HG03457 (cell line): ENCODE measurements at regions not wholly inside any gene's neighbourhood (a gene's known extent, or its start where the extent isn't known, plus 50 kb on each side); places are given as distances from the start of the nearest gene placed in this dataset.

Experiments used
- ATAC-seq: cut with Tn5 transposase; IDR thresholded peaks from one replicate; pipeline ENCODE4 v1.9.1; 2021; ENCODE audit warnings: moderate number of reproducible peaks; ENCODE audit not compliant: unreplicated experiment

DNA sequence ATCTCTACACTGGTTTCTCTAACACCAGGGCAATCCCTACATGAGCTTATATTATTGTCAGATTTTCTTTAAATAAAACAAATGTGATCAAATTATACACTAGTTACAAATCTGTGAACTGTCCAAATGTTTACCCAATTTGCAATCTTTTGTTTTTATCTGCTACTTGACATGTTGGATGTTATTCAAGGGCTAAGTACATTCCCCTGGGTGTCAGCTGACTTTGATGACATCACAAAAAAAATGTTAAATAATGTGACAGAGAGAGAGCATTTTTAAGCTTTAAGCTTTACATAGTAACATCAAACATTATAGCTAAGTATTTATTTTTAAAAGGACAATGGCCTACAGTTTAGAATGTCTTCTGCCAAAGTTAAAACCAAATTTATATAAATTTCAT is 431.3 kb upstream of the PKN2 start:
- ATAC-seq: no peak

DNA sequence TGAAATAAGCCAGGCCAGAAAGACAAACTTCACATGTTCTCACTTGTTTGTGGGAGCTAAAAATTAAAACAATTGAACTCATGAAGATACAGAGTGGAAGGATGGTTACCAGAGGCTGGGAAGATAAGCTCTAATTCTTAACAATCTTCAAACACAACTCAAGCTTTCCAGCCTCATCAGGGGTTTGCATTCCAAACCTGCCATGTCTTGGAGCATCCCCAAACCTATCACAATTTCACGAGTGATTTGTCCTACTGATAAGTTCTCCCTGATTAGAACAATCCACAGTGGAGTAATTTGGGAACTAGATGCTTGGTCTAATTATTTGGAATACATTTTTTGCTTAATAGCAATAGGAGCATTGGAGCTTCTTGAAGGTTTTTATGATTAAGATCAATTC is 418.5 kb upstream of the PKN2 start:
- no peak for ATAC-seq

DNA sequence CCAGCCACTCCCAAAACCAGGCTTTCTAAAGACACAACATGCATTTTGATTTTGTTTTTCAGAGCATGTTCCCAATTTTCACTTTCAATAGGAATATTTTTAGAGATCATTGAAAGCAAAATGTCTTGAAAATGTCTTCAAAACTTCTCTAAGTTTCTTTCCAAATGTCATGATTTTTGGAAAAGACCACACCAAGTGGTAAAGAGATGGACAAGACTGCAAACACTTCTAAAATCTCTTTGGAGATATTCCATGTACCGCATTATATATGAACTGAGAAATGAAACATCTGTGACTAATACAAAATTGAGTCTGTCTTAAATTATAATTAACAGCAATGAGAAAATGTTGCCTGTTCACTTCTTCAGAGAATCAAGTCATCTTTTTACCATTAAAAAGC is 418.0 kb upstream of the PKN2 start:
- ATAC-seq: no peak

DNA sequence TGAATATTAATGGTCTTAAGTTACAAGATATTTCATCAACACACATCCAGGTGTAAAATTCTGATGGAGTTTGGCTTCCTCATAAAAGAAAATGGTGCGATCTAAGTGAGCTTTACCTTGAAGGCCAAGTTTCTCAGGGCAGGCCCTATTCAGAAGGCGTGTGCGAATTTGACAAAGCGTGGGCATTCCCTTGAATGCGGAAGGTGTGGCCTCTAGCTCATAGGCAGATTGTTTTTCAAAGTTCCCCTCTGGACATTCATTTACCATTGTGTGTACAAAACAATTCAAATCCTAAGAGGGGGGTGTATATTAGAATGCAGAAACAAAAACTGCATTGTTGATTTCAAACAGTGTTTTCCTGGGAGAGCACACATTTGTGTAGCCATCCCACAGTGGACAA is 411.9 kb upstream of the PKN2 start:
- no peak for ATAC-seq

DNA sequence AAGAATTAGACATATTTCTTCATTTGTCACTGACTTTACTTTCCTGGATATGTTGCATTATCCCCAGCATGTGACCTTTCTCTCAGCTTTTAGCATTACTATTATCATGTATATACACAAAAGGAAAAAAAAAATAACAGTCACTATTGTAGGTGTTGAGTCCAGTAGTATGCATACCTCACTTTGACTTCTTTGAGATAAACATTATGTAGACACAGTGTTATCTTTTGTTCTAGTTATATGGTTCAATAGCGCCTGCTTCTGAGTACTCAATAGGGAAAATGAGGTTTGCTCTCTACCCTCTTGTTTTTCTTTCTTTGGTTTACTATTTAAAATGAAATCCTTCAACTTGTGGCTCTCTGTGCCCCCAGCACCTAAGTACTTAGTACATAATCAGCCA is 409.6 kb upstream of the PKN2 start:
- ATAC-seq: no peak

DNA sequence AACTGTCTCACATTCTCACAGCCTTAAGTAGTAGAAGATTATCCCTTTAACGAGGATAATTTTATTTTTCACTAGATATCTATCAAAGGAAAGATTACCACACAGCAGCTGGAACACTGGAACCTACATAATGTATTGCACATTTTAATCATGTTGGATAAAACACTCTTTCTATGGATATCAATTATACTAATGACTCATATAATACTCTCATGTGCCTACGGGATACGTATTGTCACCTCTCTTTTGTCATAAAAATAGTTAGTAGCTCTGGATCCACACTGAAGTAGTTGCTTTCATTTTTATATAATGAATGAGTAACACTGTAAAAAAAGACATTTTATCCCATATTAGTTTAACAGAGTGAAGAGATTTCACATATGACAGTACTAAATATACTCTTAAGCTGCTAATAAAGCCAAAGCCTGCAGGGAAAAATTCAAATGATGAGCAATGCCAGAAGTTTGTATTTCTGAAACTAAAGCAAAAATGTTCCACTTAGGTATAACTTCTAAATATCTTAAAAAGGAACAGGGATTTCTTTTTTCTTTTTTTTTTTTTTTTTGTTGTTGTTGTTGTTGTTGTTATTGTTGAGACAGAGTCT is 408.7 kb upstream of the PKN2 start:
- no peak for ATAC-seq

DNA sequence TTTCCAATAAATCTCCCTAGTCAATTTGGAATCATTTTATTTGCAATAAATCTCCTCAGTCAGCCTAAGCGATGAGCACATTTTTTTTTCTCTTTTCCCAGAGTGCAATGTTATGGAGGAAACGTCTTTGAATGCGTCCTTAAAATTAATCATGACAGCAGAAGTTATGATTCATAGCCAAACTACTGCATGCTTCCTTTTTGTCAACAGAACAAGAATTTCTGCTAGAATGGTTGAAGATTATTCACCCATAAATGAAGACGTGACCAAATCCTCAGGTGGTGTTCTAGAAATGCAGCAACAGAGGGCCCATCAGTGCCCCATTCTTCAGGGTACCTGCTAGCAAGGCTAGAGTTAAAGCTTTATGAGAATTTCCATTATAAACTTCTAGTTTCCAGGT is 407.9 kb upstream of the PKN2 start:
- ATAC-seq: no peak

DNA sequence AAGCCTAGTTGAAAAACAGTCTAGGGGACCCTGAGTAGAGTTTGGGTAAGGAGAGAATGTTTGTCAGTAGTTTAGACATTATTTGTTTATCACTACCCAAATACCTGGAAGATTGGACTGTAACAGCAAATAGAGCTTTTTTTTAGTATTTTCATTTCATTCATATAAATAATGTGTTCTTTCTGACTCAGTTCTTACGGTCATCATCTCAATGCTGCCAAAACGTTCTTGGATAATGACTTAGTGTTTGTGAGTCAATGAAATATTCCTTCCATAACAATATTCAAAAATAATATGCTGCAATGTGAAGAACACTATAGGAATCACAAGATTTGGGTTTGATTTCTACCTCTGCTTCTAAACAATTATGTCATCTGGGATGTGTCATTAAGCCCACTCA is 400.0 kb upstream of the PKN2 start:
- ATAC-seq: no peak

DNA sequence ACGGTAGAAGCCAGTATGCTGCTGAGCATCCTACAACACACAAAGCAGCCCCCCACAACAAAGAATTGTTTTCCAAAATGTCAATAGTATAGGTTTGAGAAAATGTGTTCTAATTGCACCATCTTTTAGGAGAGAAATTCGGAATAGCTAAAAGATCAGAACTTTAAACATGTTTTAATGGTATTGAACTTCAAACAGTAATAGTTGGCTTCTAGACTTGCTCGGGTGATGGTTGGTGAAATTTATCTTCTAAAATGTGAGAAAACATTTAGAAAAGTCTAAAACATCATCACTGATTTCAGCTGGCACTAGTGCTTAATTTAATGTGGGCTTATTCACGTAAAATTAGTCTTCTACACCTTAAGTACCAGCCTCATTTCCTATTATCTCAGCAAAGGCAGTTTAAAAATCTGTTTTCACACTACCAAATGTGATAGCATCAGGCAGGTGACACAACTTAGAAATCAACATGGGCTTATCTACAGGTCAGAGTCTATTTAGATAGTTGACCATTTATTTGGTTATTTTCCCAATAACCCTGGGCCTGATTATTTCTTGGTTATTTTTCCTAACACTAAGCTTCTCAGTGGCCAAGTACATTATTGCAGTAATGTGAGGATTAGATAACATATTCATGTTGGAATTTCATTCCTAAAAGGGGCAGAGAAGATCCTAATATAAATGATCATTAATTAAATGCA is 399.3 kb upstream of the PKN2 start:
- ATAC-seq: no peak

DNA sequence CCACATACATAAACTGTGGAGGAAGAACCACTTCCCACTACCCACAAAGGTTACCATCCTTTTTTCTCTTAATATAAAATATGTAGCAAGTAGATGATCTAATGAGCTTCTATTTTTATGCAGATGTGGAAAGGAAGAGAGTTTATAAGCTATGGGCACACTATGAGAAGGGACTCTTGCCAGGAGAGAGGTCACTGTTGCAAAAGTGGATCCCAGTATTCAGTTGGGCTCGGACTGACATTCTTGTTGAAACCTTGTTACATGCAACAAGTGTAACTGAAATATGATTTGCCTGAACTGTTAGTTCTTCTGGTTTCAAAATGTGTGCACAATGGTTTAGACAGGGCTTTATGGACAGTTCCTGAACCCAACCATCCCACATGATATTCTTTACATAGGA is 397.4 kb upstream of the PKN2 start:
- ATAC-seq: no peak

DNA sequence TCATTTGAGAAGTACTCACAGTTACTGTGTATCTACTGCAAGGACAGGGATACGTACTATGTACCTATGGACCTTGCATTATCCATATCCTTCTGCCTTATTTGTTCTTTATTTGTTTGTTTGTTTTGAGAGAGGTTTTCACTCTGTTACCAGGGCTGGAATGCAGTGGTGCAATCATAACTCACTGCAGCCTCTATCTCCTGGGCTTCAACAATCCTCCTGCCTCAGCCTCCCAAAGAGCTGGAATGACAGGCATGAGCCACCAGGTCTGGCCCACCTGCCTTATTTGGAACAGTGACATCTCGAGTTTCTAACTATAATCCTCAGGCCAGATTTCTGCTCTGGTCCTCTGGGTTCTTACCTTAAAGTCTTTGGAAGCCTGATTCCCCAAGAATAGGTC is 395.5 kb upstream of the PKN2 start:
- no peak for ATAC-seq

DNA sequence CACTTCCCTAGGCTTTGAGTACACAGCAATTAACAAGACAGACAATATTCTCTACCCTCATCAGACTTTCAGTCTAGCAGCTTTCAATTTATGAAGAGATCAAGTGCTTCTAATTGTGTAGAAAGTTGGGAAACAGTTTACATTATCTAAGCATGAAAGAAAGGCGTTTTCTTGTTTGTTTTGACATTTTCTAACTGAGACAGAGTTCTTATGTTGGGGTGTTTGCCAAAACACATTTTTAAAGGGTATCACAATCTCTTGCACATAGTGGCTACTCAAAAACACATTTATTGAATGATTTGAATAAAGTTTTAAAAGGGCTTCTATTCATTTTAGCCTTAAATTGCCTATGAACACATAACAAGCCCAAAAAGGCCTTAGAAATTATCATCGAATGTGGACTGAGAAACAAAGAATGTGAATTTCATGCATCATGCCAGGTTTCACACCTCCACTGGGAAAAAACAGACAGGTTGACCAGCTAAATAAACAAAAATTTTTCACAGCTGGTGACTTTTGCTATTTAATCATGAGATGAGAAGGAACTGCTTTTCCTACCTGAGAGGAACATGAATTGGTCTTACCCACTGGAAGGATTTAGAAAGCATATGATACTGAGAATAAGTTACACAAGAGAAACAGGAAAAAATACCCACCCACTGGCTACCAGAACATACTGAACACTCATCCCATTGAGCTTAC is 394.5 kb upstream of the PKN2 start:
- ATAC-seq: no peak

DNA sequence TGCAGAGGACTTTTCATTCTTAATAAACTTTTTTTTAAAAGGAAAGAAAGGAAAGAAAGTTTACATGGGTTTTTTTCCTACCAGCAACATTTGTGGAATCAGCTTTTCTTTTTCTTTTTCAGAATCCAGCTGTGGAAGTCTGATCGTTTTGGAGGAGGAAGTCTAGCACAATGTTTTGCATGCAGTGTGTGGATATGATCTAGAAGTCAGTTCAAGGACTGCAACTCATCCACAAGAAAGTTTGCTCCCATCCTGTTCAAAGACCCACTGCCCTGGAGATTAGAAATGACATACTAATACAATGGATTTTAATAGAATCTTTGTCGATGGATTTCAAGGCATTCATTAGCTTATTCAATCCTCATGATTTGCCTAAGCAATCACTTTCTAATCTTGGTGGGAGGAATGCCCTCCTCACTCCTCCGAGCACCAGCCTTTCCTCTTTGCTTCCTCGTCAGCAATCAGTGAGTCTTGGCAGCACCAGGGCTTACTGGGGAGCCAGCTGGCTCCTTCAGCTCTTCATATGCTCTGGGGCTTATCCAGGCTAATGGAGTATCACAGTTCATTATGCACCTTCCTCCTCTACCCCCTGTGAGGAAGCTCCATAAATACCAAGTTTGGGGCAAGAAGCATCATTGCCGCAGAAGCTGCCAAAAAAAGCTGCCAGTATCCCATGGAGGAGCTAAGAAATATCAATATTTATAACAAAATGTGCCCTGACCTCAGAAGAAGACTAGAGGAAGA is 392.3 kb upstream of the PKN2 start:
- ATAC-seq: no peak

DNA sequence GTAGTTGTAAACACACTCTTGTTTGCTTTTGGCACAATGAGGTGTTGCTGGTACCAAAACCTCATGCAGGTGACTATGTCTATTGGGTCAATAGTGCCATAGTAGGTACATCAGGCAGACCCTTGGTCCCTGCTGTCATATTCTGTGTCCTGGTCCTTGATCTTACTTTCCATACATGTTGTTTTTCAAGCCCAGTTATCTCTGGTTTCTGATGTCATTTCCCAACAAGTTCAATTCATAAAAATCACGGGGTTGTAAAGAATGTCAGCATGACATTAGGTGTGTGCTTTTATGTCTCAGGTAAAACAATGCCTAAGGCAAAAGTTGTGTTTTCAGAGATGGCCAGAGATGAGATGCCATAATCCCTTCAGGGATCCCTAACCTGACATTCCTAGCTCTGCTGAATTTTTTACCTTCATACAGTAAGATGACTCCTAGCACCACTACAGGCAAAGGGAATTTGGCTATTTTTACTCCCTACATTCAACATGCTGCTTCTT is 390.3 kb upstream of the PKN2 start:
- ATAC-seq: no peak

DNA sequence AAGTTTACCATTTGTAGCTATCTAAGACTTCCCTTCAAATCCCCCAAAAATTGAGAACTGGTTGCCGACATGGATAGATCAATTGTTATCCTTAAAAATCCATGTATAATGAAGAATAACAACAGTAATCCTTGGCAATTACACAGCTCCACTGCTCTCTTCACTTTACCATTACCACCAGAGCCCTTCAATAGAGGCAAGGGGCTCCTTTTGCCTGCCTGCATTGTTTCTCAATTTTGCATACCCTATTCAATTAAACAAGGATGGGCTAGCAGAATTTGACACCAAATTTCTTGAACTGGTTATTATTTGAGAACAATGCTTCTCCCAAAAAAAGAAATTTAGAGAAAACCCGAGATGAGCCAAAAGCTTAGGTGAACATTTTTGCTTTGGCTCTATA is 387.8 kb upstream of the PKN2 start:
- no peak for ATAC-seq

DNA sequence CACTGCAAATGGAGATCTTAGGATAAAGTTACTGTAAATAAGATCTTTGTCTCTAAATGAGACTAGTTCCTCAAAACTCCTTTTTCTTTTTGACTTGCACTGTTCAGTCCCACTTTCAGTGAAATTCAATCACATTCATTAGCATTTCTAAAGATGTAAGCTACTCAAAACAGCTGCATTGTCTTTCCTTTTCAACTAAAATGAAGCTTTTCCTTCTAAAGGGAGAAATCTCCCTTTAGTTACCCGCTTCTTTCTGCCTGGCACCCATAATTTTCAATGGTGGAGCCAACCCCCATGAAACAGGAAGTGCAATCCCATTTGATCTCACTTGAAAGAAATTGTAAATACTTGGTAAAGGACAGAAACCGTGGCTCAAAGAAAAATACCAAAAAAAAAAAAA is 387.4 kb upstream of the PKN2 start:
- ATAC-seq: no peak

DNA sequence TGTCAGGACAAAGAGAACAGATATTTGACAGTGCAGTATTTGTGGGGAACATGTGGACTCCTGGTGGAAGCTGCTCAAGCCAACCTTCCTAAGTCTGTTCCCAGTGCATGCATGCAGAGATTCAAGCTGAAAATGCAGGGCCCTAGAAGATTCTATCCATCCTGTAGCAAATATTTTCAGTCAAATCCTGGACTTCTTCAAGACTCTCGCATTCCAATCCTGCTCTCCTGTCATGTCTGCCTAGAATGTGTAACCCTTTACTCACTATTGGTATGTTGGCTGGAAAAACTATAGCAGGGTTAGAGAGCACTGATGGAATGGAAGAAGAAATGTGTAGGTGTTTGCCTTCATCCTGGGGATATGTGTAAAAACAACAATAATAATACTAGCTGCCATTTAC is 385.6 kb upstream of the PKN2 start:
- no peak for ATAC-seq

DNA sequence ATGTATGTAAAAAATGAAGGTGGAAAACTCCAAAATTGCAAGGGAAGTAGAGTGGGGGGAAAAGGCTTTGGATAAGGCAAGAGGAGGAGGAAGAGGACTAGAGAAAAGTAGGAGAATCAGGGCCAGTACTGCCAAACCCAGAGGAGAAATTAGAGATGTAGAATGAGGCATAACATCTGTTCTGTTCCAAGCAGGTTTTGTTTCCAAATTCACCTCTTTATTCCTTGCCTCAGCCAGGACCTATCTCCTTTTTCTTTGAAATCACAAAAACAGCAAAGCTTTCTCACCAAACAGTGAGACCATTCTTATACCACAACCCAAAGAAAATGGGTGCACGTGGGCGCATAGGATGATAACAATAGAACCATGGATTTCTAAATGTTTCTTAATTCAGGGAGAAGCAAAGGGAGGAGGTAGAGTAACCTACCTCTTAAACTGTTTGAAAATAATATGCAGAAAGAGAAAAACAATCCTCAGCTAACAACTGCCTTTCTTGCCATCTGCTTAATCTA is 383.3 kb upstream of the PKN2 start:
- no peak for ATAC-seq

DNA sequence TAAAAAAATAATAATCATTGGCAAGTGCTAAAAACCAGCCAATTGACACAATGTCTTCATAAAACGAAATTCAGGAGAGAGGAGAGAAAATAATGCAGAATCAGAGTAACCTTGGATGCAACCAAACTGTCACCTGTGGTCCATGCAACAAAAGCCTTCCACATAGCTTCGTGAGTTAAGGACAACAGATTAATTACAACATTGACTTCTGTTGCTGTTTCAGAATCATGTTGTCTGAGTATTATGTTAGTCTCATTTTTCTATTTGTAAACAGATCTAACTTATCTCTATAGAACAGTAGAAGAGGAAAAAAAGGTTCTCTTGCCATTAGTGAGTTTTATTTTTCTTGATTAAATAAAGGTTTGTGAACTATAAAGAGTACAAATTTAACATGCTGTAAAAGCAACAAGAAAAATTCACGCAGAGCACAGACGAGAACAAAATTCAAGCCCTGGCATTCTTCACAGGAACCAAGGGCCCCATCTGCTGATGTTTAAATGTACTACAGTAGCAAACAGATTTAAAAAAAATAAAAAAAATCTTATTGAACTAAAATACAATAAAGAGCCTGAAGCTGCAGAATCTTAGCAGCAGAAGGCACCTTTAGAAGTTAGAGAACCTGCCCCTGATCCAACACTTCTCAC is 381.1 kb upstream of the PKN2 start:
- ATAC-seq: no peak

DNA sequence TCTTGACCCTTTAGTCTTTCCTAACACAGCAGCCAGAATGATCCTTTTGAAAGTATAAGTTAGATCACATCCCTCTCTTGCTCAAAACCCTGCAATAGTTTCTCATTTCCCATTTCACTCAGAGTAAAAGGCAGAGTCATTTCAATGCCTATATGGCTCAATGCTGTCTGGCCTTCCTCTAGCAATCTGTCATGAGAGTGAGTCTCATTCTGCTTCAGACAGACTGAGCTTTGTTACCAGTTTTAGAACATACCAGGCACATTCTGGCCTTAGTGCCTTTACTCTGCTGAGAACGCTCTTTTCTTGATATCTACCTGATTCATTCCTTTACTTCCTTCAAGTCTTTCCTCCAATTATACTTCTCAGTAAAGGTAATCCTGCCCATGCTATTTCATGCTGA is 372.8 kb upstream of the PKN2 start:
- ATAC-seq: no peak

DNA sequence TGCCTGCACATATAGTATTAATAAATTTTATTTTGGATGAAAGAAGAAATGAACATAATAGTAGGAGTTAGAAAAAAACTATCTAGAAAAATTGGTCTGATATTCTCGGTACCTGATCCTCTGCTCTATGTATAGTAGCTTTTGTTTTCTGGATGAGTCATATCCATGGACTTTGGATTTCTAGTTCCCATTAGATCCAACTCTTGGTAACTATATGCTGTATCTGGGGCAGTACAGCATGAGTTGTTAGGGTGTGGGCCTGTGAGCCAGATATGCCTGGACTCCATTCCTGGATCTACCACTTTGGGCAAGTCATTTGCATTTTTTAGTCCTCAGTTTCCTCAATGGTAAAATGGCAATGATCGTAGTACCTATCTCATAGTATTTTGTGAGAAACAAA is 372.2 kb upstream of the PKN2 start:
- ATAC-seq: no peak
